ENCODE measurements at regions not wholly inside any gene's neighbourhood (a gene's known extent, or its start where the extent isn't known, plus 50 kb on each side); places are given as distances from the start of the nearest gene placed in this dataset.

DNA sequence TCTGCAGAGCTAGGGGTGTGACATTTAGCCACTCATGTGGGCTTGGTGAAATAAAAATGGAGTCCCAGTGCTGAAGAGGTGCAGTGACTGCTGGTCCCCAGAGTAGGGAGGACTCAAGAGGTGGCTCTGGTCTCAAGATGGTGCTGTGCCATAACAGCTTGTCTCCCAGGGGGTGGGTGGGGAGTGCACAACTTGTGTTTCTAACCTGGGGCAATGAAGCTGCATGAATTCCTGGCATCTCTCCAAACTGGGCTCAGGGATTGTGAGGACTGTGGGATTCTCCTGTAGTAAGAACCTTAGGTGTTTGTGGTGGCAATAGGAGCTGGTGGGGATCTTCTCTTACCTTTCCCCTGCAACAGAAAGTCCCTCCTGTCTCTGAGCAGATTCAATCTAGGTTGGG, 278.9 kb upstream of the SFRP2 start:
- DNase-seq: no peak
- Histone ChIP-seq H3K9me3 (replicated peaks) (no peaks in the 10 kb centered on the region), H3K27ac (no peak overlapping the region), H3K36me3 (no peaks in the 10 kb centered on the region), H3K4me1 (no peaks in the 10 kb centered on the region), H3K27me3 (no peaks in the 10 kb centered on the region), H3K4me3 (no peak overlapping the region)

GRCh38 chr4:154065368-154065767, 276.5 kb upstream of the SFRP2 start:
- Histone ChIP-seq H3K4me3 (no peak overlapping the region), H3K27ac (no peak overlapping the region), H3K36me3 (no peaks in the 10 kb centered on the region), H3K9me3 (replicated peaks) (no peaks in the 10 kb centered on the region), H3K27me3 (no peaks in the 10 kb centered on the region), H3K4me1 (no peaks in the 10 kb centered on the region)
- DNase-seq: no peak

DNA sequence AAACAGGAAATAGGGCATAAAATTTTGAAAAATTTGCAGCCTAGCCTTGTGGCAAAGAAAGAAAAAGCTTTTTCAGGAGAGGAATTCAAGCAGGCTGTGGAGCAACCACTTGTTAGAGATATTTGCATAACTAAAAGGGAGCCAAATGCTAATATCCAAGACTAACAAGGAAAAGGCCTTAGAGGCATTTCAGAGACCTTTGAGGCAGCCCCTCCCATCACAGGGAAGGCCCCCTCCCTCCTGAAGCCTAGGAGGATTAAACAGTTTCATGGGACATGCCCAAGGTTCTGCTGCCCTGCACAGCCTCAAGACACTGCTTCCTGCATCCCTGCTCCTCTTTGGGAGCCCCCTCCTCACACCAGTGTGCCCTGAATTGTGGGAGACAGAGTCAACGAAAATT, 275.4 kb upstream of the SFRP2 start:
- Histone ChIP-seq H3K27me3 (no peaks in the 10 kb centered on the region), H3K4me3 (no peak overlapping the region), H3K4me1 (no peaks in the 10 kb centered on the region), H3K27ac (no peak overlapping the region), H3K9me3 (replicated peaks) (no peaks in the 10 kb centered on the region), H3K36me3 (no peaks in the 10 kb centered on the region)
- DNase-seq: no peak

- peak in 1 of 2 experiments; percentile 10 for DNase-seq
- no peaks in the 10 kb centered on the region for H3K4me1 ChIP-seq
- no peaks in the 10 kb centered on the region for H3K36me3 ChIP-seq
- no peaks in the 10 kb centered on the region for H3K9me3 ChIP-seq (replicated peaks)
- no peaks in the 10 kb centered on the region; the same call in 1 of the 2 replicates for H3K27me3 ChIP-seq
- H3K4me3 ChIP-seq: no peak overlapping the region
- H3K27ac ChIP-seq: no peak overlapping the region
Observed at GRCh38 chr4:154049457-154050181, 260.7 kb upstream of the SFRP2 start.

DNA sequence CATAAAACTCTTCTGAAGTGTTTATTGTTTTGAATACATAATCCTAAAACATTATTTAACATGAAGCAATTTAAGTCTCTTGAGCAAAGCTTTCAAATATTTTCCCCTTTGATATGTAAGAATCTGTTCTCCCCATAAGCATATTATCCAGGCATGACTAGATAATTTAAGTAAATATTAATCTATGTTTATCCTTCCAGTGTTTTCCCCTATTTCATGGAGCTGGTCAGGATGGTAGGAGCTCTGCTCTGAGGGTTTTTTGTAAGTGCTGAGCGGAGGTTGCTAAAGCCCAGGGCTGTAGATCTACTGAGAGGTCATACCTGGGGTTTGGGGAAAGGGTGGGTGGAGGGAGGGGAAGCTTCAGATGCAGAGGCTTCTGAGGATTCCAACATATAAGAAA, 258.9 kb upstream of the SFRP2 start:
- Histone ChIP-seq H3K9me3 (replicated peaks) (no peaks in the 10 kb centered on the region), H3K27me3 (no peaks in the 10 kb centered on the region; the same call in 1 of the 2 replicates), H3K4me3 (no peak overlapping the region), H3K27ac (no peak overlapping the region), H3K36me3 (no peaks in the 10 kb centered on the region), H3K4me1 (no peaks in the 10 kb centered on the region)
- no peak for DNase-seq

DNA sequence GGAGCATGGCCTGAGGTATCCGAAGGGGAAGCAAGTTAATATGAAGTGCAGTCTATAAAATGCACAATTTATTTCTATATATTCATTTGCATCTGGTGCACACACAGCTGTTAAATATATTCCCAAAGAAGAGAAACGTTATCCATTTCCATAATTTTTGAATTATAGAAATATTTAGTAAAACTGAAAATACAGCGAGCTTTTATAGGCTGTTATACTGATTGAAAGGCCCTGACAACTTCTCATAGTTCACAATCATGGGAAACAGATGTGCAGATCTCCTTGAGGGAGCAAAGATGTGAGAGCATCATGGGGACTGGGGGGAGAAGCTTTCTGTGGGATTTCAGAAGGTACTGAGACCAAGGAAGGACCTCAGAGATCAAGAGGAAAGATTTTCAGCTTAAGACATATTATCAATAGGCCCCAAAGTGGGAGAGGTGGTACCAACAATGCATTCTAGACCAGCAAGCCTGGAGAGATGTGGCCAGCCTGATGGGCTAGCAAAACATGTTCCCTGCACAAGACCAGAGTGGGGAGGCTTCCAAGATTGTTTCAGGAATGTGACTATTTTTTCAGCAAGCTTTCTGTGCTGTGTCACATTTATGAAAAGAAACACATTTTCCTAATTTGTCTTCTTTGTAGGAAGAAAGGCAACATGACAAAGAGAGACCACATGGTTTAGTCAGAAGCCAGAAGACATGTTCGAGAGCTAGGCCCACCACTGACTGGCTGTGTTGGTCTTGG, 256.0 kb upstream of the SFRP2 start:
- no peaks in the 10 kb centered on the region for H3K4me1 ChIP-seq
- no peaks in the 10 kb centered on the region; the same call in 1 of the 2 replicates for H3K27me3 ChIP-seq
- DNase-seq: no peak
- no peaks in the 10 kb centered on the region for H3K9me3 ChIP-seq (replicated peaks)
- H3K4me3 ChIP-seq: no peak overlapping the region
- H3K27ac ChIP-seq: no peak overlapping the region
- H3K36me3 ChIP-seq: no peaks in the 10 kb centered on the region

- no peaks in the 10 kb centered on the region for H3K36me3 ChIP-seq
- no peak overlapping the region for H3K27ac ChIP-seq
- H3K4me1 ChIP-seq: no peaks in the 10 kb centered on the region
- DNase-seq: no peak
- H3K9me3 ChIP-seq (replicated peaks): no peaks in the 10 kb centered on the region
- H3K27me3 ChIP-seq: no peaks in the 10 kb centered on the region; the same call in 1 of the 2 replicates
- H3K4me3 ChIP-seq: no peak overlapping the region
Observed at GRCh38 chr4:154044108-154044531, 255.2 kb upstream of the SFRP2 start.

DNA sequence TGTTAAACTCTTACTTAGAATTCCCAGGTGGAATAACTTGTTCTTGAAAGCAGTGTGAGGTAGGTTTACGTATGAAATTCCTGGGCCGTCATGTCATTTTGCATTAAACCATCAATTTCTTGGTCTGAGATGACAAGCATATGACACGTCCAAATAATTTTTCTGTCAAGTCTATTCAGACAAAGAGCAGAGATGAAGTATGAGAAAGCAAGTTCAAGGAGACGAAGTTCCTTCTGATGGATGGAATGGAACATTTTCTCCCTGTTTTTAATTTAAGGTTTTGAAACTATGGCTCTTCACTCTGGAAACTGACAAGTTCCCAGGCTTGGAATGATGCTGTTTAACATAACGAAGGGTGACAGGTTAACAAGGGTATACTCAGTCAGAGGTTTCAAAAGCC, 252.8 kb upstream of the SFRP2 start:
- Histone ChIP-seq H3K4me3 (no peak overlapping the region), H3K27me3 (no peaks in the 10 kb centered on the region; the same call in 1 of the 2 replicates), H3K9me3 (replicated peaks) (no peaks in the 10 kb centered on the region), H3K36me3 (no peaks in the 10 kb centered on the region), H3K4me1 (no peaks in the 10 kb centered on the region), H3K27ac (no peak overlapping the region)
- no peak for DNase-seq

GRCh38 chr4:154039435-154040343, 250.8 kb upstream of the SFRP2 start:
- DNase-seq: peak in 1 of 2 experiments; percentile 3
- H3K36me3 ChIP-seq: no peaks in the 10 kb centered on the region
- no peak overlapping the region for H3K27ac ChIP-seq
- no peaks in the 10 kb centered on the region for H3K4me1 ChIP-seq
- no peaks in the 10 kb centered on the region for H3K27me3 ChIP-seq
- no peaks in the 10 kb centered on the region for H3K9me3 ChIP-seq (replicated peaks)
- H3K4me3 ChIP-seq: no peak overlapping the region

DNA sequence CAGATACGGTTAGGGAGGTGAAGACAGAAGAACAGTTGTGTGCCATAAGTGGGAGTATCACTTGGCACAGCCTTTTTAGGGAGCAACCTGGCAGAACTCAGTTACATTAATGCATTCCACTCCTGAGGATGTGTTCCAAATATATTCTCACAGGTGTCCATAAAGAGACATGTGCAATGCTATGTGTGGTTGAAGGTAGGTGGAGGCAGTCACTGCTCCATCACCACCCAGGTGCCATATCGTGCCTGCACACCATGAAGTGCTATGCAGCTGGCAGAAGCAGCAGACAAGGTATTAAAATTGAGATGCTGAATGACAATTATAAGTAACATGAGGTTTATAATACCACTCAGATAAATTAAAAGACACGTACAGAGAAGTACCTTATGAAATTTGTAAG, 248.0 kb upstream of the SFRP2 start:
- H3K27me3 ChIP-seq: no peaks in the 10 kb centered on the region
- H3K4me3 ChIP-seq: no peak overlapping the region
- no peaks in the 10 kb centered on the region for H3K36me3 ChIP-seq
- no peak overlapping the region for H3K27ac ChIP-seq
- H3K4me1 ChIP-seq: no peaks in the 10 kb centered on the region
- H3K9me3 ChIP-seq (replicated peaks): no peaks in the 10 kb centered on the region
- no peak for DNase-seq

- no peak overlapping the region for H3K4me3 ChIP-seq
- no peak overlapping the region for H3K27ac ChIP-seq
- no peaks in the 10 kb centered on the region for H3K36me3 ChIP-seq
- DNase-seq: no peak
- H3K27me3 ChIP-seq: no peaks in the 10 kb centered on the region
- no peaks in the 10 kb centered on the region for H3K4me1 ChIP-seq
- no peaks in the 10 kb centered on the region for H3K9me3 ChIP-seq (replicated peaks)
Observed at GRCh38 chr4:154035341-154035740, 246.5 kb upstream of the SFRP2 start.

- H3K4me1 ChIP-seq: no peaks in the 10 kb centered on the region
- H3K36me3 ChIP-seq: no peaks in the 10 kb centered on the region
- H3K27me3 ChIP-seq: no peaks in the 10 kb centered on the region
- no peaks in the 10 kb centered on the region for H3K9me3 ChIP-seq (replicated peaks)
- no peak overlapping the region for H3K27ac ChIP-seq
- no peak overlapping the region for H3K4me3 ChIP-seq
- DNase-seq: no peak
Observed at GRCh38 chr4:154033921-154034320, 245.0 kb upstream of the SFRP2 start.

- Histone ChIP-seq H3K36me3 (no peaks in the 10 kb centered on the region), H3K27ac (no peak overlapping the region), H3K4me1 (no peaks in the 10 kb centered on the region), H3K4me3 (no peak overlapping the region), H3K9me3 (replicated peaks) (no peaks in the 10 kb centered on the region), H3K27me3 (no peaks in the 10 kb centered on the region)
- no peak for DNase-seq
Observed at GRCh38 chr4:154032914-154033313, 244.0 kb upstream of the SFRP2 start.

DNA sequence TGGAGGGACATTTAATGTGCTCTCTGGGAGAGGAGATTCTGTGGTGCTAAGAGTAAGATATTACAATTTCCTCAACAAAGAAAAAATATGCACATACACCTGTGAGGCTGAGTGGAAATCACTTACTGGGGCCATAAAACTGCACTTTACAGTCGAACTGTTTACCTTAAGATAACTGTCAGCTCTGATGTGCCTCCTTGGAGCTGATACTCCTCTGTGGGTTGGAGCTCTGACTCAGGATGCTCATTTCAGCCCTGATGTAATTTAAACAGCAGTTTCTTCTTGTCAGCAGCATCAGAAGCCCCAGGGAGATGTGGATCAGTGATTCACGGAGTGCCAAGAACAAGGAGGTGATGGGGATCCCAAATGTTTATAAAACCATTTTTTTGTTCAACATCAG, 241.9 kb upstream of the SFRP2 start:
- H3K36me3 ChIP-seq: no peaks in the 10 kb centered on the region
- no peaks in the 10 kb centered on the region for H3K27me3 ChIP-seq
- H3K4me1 ChIP-seq: no peaks in the 10 kb centered on the region
- H3K9me3 ChIP-seq (replicated peaks): no peaks in the 10 kb centered on the region
- DNase-seq: no peak
- no peak overlapping the region for H3K4me3 ChIP-seq
- no peak overlapping the region for H3K27ac ChIP-seq

- Histone ChIP-seq H3K27me3 (no peaks in the 10 kb centered on the region), H3K4me3 (no peak overlapping the region), H3K4me1 (no peaks in the 10 kb centered on the region), H3K36me3 (no peaks in the 10 kb centered on the region), H3K9me3 (replicated peaks) (no peaks in the 10 kb centered on the region), H3K27ac (no peak overlapping the region)
- DNase-seq: no peak
Observed at GRCh38 chr4:154030152-154030551, 241.3 kb upstream of the SFRP2 start.
